HS-27A (cell line): ENCODE measurements at regions not wholly inside any gene's neighbourhood (a gene's known extent, or its start where the extent isn't known, plus 50 kb on each side); places are given as distances from the start of the nearest gene placed in this dataset.
A peak's percentile ranks its signal among the peaks of the same experiment; 100 is the strongest.
"Not testable (repeated sequence)": the region's sequence is repeated elsewhere in the genome, so short reads cannot be mapped to it uniquely, and the experiment has no call there.

Experiments
- DNase-seq: peaks from one replicate; pipeline ENCODE4 v3.0.0-alpha.2; 2012; ENCODE audit warnings: low read depth, missing footprints

DNA sequence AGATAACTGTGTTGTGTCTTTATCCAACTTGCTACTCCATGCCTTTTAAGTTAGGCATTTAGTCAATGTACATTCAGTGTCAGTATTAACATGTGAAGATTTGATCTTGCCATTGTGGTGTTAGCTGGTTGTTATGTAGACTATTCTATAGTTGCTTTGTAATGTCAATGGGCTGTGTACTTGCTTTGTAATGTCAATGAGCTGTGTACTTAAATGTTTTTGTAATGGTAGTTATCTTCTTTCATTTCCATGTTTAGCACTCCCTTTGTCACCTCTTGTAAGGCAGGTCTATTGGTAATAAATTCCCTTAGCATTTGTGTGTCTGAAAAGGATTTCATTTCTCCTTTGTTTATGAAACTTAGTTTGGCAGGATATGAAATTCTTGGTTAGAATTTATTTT, 53.4 kb downstream of the MC4R start:
- no peak for DNase-seq

DNA sequence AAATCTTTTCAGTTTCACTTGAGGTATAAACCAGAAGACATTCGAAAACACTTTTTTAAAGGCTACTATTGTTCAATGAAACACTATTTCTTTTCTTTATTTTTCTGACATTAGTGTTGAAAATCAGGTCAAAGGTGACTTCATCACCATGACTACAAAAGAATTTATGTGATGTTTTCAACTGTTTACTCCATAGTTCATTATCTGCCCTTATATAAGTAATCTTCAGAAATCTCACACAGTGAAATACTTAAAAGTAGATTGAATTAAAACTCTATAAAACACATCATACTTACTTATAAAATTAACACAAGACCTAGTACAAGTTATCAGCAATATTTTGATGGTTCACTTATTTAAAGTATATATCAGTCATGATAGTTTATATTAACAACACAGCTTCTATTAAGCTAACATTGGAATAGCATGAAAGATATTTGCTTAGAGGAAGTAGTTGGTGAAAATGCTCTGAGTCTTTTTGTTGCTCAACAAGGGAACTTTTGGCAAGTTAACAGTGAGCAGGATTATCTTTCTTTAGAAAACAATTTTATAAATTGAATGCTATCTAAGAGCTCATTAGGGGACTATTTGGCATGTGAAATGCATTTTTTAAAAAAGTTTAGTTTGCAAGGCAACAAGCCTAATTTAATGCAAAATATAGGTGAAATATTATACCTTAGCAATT, 60.8 kb downstream of the MC4R start:
- DNase-seq: no peak

DNA sequence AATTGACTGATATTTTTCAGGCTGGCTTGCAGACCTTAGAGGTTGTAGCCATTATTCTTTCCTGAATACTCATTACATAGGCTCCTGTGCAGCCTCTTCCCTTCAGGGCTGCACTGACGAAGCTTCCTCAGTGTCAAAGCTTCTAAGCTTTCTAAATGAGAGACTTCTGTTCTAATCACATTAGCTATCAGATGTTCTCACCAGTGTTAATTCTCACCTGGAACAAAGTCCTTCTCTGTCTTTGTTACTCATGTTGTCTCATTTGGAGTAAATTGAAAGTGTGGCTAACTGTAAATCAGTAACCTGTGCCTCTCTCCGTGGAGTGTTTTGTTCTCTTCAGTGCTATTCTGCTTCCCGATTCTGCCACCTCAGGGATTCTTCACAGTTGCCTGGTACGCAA, 76.9 kb downstream of the MC4R start:
- DNase-seq: no peak

DNA sequence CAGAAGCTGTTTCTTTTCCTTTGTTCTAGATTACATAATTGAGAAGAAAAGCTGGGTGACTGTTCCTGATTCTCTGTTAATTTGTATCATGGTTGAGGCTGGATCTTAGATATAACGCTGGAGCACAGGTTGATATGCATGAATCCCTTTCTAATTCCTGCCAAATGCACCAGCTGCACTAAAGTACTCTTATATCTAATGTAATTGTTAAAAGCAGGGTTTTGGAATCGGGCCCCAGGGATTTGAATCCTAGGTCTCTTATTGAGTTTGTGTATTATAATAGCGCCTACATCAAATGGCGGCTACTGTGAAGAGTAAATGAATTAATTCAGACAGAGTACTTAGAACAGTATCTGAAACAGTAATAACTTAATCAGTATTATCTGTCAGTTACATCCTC, 80.4 kb downstream of the MC4R start:
- DNase-seq: no peak

DNA sequence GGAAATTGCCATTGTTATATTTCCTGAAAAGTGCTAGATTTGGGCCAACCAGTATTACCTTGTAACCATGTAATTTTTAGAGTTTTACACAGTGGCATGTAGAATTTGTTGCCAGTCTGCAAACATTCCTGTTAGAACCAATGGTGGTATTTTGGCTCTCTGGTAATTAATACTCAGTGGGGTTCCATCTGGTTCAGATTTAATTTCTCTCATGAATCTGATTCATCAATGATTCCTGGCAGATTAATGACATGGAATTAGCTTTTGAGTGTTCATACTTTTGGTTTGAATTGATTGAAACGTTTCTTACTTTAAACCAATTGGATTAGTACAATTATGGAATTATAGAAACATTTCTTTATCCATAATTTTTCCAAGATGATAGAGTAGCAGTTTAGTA, 93.2 kb downstream of the MC4R start:
- no peak for DNase-seq

DNA sequence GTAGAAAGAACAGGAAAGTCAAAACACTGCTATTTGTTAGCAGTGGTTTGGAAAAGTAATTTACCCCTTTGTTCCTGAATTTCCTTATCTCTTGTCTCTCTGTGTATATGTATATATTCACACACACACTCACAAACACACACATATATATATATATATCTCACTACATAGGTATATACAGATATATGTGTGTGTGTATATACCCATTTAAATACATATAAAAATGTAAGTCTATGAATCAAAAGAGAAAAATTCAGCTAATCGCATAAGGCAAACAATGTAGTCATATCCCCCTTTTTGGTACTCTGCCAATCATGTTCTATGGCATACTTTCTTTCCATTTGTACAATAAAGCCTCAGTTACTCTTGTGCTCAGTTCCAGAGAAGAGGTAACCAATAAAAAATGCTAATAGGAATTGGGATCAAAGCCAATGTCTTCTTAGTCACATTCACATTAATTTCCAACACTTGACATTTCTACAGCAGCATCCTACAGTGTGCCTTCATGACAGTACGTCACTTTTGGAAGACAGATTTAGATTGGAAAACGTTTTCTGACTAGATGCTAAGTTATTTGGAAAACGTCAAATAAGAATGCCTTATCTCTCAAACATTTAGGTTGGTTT, 94.6 kb downstream of the MC4R start:
- DNase-seq: peak; percentile 76

DNA sequence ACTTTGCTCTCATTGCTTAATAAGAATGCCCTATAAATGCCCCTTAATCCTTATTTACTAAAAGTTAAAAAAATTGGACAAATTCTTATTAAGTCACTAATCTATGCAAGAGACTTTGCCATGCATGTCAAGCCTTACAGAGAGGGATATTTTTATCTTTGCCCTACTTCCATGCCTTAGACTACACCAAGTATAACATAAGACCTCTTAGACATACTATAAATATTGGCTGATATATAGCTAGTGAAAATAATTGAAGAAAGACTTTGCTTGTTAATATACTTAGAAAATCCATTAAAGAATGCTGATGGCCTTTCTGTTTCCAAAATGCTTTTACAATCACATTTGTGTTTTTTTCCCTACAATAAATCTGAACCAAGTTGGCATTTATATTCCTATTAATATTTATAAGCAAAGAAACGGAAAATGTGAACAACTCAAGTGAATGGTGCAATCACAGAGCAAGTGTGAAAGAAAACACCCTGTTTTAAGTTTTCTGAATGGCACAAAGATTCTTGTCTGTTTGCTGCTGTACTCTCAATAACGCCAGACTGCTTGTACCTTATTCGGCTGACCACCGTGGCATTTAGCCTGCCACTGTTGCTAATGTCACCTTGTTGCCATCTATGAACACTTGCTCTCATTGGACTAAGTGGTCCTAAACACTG, 105.0 kb downstream of the MC4R start:
- no peak for DNase-seq

DNA sequence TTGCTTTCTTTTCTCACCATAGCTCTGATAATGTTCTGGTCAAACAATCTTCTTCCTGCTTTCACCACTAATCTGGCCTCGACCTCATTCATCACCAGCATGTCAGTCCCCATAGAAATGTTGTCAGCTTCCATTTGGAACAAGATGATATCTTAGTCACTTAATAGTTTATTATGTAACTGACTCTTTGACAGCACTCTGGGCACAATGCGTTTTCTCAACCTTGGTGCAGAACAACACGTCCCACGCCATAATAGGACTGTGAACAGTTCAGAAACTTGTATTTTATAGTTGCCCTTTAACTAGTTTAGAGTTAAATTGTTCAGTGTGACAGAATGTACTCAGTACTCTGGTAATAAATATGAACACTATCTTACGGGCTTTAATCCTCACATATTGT, 106.0 kb downstream of the MC4R start:
- no peak for DNase-seq

DNA sequence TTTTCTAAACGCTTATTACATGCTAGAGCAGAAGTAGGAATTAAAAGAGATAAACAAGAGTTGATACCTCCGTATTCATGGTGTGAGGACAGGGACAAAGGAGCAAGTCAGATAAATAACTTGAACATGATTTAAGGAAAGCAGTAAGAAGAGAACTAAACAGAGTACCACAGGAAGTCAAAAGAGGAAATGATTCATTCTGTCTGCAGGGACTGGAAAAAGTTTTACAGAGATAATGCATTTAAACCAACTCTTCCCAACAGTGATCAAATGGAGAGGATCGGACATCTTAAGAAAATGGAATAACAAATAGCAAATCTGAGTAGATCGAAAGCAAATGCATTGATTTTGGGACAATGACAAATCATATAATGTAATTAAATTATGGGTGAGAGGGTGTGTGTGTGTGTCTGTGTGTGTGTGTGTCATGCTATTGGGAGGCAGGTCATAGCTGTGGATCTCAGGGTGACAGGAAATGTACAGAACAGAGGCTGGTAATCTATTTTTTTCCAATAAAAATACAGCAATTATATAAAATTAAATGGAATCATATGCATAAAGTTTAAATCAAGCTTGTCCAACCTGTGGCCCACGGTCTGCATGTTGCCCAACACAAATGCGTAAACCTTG, 113.4 kb downstream of the MC4R start:
- DNase-seq: no peak

DNA sequence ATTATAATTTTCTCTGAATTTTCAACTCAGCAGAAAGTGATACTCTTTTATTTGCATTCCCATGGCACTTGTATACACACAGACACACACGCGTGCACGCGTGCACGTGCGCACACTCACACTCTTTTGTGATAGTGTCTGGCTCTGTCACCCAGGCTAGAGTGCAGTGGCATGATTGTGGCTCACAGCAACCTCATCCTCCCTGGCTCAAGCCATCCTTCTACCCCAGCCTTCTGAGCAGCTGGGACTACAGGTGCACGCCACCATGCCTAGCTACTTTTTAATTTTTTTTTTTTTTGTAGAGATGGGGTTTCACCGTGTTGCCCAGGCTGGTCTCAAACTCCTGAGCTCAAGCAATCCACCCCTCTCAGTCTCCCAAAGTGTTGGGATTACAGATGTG, 123.2 kb downstream of the MC4R start:
- no peak for DNase-seq

DNA sequence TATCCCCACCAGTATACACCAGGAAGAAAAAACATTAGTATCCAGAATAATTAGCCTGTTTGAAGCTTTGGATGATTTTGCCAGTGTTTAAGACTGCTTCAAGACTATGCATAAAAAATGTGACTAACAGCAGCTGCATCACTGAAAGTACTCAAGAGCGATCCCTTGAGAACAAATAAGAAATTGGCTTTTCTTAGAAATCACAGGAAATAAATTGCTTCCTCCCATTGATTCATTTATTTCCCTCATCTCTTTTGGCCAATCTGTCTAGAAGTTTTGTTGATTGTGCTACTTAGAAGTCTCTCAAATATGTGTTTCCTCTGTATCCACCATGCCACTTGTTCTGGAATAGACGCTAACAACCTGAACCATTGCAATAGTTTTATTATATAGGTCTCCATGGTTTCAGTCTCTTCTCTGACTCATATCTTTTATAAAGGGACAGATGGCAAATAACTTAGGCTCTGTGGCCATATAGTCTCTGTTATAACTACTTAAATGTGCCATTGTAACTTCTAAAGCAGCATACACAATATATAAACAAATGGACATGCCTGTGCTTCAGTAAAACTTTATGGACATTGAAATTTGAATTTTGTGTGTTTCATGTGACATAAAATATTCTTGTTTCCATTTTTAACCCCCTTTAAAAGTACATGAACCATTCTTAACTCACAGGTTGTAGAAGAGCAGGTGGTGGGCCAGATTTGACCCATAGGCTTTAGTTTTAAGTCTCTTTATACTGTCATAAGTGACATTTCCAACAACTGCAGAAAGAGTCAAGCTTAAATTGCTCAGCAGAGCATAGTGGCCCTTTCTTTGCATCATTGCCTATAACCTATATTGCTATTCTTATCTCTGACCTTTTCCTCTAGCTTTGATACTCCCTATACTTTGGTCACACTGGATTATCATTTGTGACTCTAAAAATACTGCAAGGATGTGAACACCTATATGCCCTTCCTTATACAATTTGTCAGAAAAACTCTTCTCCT, 123.9 kb downstream of the MC4R start:
- no peak for DNase-seq

DNA sequence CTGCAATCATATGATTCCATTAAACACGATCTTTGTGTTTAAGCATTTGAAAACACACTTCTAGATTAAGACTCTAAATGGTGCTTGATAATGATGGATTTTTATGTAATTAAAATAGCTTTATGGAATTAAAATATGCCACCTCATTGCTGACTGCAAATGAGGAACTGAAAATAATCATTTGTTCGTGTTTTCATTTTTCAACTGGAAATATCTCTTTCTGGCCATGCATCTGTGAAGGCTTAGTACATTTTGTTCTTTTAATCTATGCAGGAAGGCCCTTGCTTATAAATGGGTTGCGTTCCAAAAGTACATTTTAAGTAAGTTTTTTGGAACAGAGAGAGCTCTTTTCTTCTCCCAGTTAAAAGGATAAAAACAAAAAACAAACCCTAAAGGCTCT, 125.5 kb downstream of the MC4R start:
- no peak for DNase-seq

DNA sequence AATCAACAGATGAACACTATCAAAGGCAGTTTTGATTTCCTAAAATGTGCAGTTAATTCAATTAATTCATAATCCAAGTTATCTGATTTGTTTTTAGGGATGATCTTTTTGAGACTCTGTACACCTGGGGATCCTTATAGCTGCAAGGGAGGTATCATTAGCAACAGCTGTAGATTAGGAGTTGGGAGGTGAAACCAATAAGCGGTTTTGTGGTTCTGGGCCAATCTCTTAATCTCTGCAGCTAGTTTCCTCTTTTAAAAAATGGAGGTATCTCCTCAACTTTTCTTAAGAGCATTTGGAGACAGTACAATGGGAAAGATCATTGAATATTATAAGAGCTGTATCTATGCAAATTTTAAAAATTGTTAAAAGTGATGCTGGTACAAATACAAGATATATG, 126.0 kb downstream of the MC4R start:
- DNase-seq: no peak

DNA sequence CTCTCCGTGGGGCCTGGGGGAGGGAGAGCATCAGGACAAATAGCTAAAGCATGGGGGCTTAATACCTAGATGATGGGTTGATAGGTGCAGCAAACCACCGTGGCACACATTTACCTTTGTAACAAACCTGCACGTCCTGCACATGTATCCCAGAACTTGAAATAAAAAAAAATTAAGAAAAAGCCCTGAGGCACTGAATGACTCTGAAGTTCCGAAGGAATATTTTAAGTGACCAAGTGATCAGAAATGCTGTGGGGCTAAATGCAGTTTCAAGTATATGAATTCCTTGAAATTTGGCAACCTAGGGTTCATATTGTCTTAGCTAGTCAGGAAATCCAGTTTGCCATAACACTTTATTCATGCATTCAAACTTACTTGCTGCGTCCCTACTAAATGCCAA, 127.5 kb downstream of the MC4R start:
- no peak for DNase-seq

DNA sequence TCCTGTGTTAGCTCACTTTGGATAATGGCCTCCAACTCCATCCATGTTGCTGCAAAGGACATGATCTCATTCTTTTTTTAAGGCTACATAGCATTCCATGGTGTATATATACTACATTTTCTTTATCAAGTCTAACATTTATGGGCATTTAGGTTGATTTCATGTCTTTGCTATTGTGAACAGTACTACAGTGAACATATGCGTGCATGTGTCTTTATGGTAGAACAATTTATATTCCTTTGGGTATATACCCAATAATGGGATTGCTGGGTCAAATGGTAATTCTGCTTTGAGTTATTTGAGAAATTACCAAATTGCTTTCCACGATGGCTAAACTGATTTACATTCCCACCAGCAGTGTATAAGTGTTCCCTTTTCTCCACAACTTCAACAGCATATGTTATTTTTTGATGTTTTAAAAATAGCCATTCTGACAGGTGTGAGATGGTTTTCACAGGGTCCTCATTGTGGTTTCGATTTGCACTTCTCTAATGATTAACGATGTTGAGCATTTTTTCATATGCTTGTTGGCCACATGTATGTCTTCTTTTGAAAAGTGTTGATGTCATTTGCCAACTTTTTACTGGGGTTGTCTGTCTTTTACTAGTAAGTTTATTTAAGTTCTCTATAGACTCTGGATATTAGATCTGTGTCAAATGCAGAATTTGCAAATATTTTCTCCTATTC, 133.4 kb downstream of the MC4R start:
- DNase-seq: not testable (repeated sequence)

DNA sequence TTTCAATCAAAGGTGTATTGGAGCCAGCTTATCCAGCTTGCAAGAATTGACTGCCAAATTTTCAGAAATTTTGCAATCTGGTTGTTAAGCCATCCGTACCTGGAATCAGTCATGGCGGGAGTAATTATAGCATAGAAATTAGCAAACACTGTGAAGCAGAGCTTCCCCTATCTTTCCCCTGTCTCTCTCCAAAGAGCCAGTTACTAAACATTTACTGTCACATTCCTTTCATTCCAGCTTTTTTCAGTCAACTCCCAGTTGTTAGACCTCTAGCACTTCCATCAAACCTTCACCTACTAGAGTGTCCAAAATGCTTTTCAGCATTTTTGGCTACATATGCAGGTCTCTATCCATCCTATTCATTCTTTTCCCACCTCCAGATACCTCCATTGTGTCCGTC, 137.4 kb downstream of the MC4R start:
- DNase-seq: no peak

DNA sequence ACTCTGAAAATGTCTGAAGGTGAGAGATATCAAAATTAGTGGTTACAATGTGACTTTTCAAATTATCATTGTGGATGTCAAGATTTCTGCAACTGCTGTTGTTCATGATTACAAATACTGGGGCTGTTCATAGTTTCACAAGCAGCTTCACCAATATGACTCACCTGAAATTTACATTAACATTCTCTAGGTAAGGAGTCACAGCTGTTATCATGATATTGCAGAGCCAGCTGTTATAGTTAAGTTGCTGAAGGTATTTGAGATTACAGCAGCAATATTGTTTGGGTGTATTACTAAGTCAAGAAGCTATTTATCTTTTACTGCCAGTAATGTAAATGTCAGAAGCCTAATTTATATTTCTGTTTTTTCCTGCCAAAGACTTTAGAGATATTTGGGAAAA, 140.0 kb downstream of the MC4R start:
- peak; percentile 9 for DNase-seq

DNA sequence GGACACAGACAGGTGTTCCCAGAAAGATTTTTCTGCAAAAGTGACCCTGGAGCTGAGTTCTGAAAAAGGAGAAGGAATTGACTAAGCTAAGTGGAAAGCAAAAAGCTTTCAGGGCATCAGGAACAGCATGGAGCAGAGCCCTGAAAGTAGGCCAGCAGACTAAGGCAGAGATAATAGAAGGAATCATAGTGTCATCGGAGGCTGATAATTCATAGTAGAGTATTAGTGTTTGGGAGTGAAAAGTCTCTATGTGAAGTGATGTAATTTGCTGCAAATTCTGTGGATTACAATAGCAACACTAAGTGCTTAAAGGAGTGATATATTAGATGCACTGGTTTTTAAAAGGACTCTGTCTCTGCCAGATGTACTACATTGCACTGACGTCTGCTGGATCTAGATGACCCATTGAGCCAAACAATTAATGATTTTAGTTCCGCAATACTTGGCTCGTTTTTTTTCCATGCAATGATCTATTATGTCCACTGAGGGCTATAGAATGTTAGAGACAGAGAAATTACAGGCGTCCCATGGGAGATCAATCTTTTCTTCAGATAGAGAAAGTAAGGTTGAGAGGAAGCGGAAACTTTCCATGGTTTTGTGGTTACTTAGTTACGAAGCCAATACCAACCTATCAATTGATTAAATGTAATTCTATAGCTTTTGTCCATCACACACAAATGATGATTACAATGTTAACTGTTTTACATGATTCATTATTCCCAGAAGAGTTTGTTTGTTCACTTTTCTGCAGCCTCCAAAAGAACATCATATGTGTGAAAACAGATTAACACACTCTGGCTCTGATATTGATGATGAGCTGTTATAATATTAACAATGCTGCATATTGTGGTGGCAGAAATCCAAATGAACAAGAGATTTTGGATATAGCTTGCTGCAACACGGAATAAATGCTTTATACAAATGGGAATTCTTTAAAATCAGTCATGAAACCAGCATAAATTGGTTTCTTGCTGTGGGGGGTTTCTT, 143.7 kb downstream of the MC4R start:
- DNase-seq: no peak

DNA sequence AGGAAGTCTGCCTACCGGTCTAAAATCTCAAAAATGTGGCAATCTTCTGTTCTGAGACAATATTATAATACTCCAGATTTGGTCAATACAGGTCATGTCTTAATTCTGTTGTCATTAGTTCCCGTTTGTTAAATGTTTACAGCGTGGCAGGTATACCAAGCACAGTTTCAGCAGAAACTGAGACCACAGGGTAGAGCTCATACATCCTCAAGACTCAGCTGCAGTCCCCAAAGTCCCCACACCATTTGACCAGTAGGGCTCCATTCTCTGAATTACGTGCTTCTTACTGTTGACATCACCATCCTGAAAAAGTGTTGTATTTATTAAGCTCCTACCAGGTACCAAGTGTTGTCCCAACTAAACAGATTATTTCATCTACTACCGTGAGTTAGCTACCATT, 157.1 kb downstream of the MC4R start:
- DNase-seq: no peak

DNA sequence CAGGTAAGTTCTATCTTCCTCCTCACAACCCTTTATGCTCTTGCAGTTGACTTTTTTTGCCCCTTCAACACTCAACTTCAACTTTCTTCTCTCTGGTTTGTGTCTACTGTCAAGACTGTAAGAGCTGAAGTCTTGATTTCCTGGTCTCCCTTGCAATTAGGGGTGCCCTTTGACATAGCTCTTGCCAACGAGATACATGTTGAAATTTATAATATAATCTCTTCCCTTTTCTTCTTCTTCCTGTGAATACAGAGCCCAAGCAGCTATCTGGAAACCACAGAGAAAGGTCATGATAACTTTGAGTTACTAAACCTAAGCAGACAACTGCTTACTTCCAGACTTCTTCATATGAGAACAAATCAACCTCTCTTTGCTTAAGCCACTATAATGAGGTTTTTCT, 163.5 kb downstream of the MC4R start:
- DNase-seq: no peak
